Endodermal cell (in vitro differentiated cells): ENCODE measurements at regions not wholly inside any gene's neighbourhood (a gene's known extent, or its start where the extent isn't known, plus 50 kb on each side); places are given as distances from the start of the nearest gene placed in this dataset.
A peak's percentile ranks its signal among the peaks of the same experiment; 100 is the strongest.

Experiments used
- DNase-seq: peaks from one replicate; pipeline ENCODE4 v3.0.0-alpha.2; 2017
- H3K27ac ChIP-seq: 2 replicates; pipeline ENCODE4 v1.5.1; 2013; ENCODE audit warnings: mild to moderate bottlenecking, low read depth, low read length, moderate library complexity
- H3K27me3 ChIP-seq: 2 replicates; pipeline ENCODE4 v1.6.1; 2013; ENCODE audit warnings: mild to moderate bottlenecking, low read length, moderate library complexity; ENCODE audit not compliant: insufficient read depth, control insufficient read depth, poor library complexity, severe bottlenecking
- H3K36me3 ChIP-seq: 2 replicates; pipeline ENCODE4 v1.7.0; 2013; ENCODE audit warnings: mild to moderate bottlenecking, low read length, moderate library complexity; ENCODE audit not compliant: control insufficient read depth, insufficient read depth
- H3K4me1 ChIP-seq: one replicate; pipeline ENCODE4 v1.7.0; 2013; ENCODE audit warnings: low read length; ENCODE audit not compliant: control insufficient read depth, insufficient read depth
- H3K4me3 ChIP-seq: 2 replicates; pipeline ENCODE4 v1.5.1; 2013; ENCODE audit warnings: mild to moderate bottlenecking, low read length, moderate library complexity
- H3K9ac ChIP-seq: 2 replicates; pipeline ENCODE4 v1.6.1; 2013; ENCODE audit warnings: mild to moderate bottlenecking, low read length, moderate library complexity; ENCODE audit not compliant: poor library complexity, severe bottlenecking; ENCODE audit errors: extremely low read depth
- H3K9me3 ChIP-seq: 2 replicates; pipeline ENCODE4 v1.6.1; 2013; ENCODE audit warnings: mild to moderate bottlenecking, low read length, moderate library complexity; ENCODE audit not compliant: control insufficient read depth
- H3K27ac Mint-ChIP-seq: 2 replicates; pipeline ENCODE4 v1.8.0; 2020; ENCODE audit warnings: mixed read lengths
- H3K27me3 Mint-ChIP-seq: 2 replicates; pipeline ENCODE4 v1.8.0; 2021; ENCODE audit warnings: mild to moderate bottlenecking, mixed read lengths; ENCODE audit not compliant: insufficient read depth
- H3K36me3 Mint-ChIP-seq: 2 replicates; pipeline ENCODE4 v1.8.0; 2020; ENCODE audit warnings: low read depth, mixed read lengths
- H3K4me1 Mint-ChIP-seq: 2 replicates; pipeline ENCODE4 v1.8.0; 2020; ENCODE audit warnings: mixed read lengths
- H3K4me3 Mint-ChIP-seq: 2 replicates; pipeline ENCODE4 v1.8.0; 2020; ENCODE audit warnings: mild to moderate bottlenecking, moderate library complexity, mixed read lengths
- H3K9me3 Mint-ChIP-seq: 2 replicates; pipeline ENCODE4 v1.8.0; 2020; ENCODE audit warnings: mild to moderate bottlenecking, mixed read lengths
- CTCF ChIP-seq: fragments of 200-600 bp; sonication (generic); conservative IDR thresholded peaks from 2 replicates; pipeline ENCODE4 v1.5.0; 2021; ENCODE audit warnings: antibody characterized with exemption, mild to moderate bottlenecking
- WGBS, 2 experiments: methylation state at CpG; one replicate each; pipeline versions ENCODE4 v1.1.5 to v1.1.7; 2013; ENCODE audit warnings: missing lambda C conversion rate in 2 of 2, mixed read lengths in 1 of 2; ENCODE audit not compliant: insufficient coverage in 1 of 2, insufficient read length in 1 of 2; 5-methylcytosine and 5-hydroxymethylcytosine counted together

GRCh38 chr5:173745123-173745522 is 128.7 kb upstream of the BOD1 start:
- Histone ChIP-seq H3K27me3 (no peaks in the 10 kb centered on the region), H3K27ac (no peak overlapping the region), H3K9ac (peak overlapping the region; percentile 76), H3K4me3 (peak overlapping the region; percentile 72), H3K9me3 (peaks cover 7% of the 10 kb centered on the region), H3K36me3 (peaks cover 9% of the 10 kb centered on the region), H3K4me1 (peaks cover 10% of the 10 kb centered on the region)
- Mint-ChIP-seq H3K9me3 (no peaks in the 10 kb centered on the region), H3K36me3 (peaks cover 10% of the 10 kb centered on the region), H3K27me3 (no peaks in the 10 kb centered on the region), H3K27ac (peak overlapping the region; percentile 92), H3K4me1 (peaks cover 44% of the 10 kb centered on the region), H3K4me3 (peak overlapping the region; percentile 51)
- WGBS, 2 experiments: 52 to 60% methylated on average over 3 to 4 of the region's 4 CpGs
- TF ChIP-seq CTCF: peak; percentile 14
- no peak for DNase-seq

- no peaks in the 10 kb centered on the region for H3K9me3 Mint-ChIP-seq
- H3K9ac ChIP-seq: peak overlapping the region; percentile 76
- H3K27ac Mint-ChIP-seq: peak overlapping the region; percentile 92
- WGBS, 2 experiments: 65 to 81% methylated on average over 3 to 7 of the region's 7 CpGs
- TF ChIP-seq CTCF: no peak
- peaks cover 7% of the 10 kb centered on the region for H3K9me3 ChIP-seq
- peaks cover 44% of the 10 kb centered on the region for H3K4me1 Mint-ChIP-seq
- H3K4me1 ChIP-seq: peaks cover 10% of the 10 kb centered on the region
- H3K27ac ChIP-seq: no peak overlapping the region
- no peaks in the 10 kb centered on the region for H3K27me3 ChIP-seq
- no peaks in the 10 kb centered on the region for H3K27me3 Mint-ChIP-seq
- H3K36me3 Mint-ChIP-seq: peaks cover 8% of the 10 kb centered on the region
- DNase-seq: no peak
- H3K36me3 ChIP-seq: peaks cover 5% of the 10 kb centered on the region
- H3K4me3 ChIP-seq: peak overlapping the region; percentile 72
- H3K4me3 Mint-ChIP-seq: peak overlapping the region; percentile 51
Measured at GRCh38 chr5:173745557-173745956, 129.1 kb upstream of the BOD1 start.

GRCh38 chr5:173746047-173746646 is 129.7 kb upstream of the BOD1 start:
- H3K27ac Mint-ChIP-seq: peak overlapping the region; percentile 92
- H3K27me3 Mint-ChIP-seq: no peaks in the 10 kb centered on the region
- Histone ChIP-seq H3K4me3 (peak overlapping the region; percentile 72), H3K9ac (peak overlapping the region; percentile 76), H3K27ac (no peak overlapping the region), H3K27me3 (no peaks in the 10 kb centered on the region), H3K9me3 (peaks cover 7% of the 10 kb centered on the region), H3K36me3 (no peaks in the 10 kb centered on the region), H3K4me1 (peaks cover 10% of the 10 kb centered on the region)
- no peaks in the 10 kb centered on the region for H3K9me3 Mint-ChIP-seq
- H3K4me1 Mint-ChIP-seq: peaks cover 44% of the 10 kb centered on the region
- DNase-seq: peak; percentile 80
- H3K36me3 Mint-ChIP-seq: peaks cover 2% of the 10 kb centered on the region
- WGBS, 2 experiments: 33 to 55% methylated on average over 4 to 6 of the region's 6 CpGs
- no peak for TF ChIP-seq CTCF
- H3K4me3 Mint-ChIP-seq: peak overlapping the region; percentile 51
